ENCODE measurements at regions not wholly inside any gene's neighbourhood (a gene's known extent, or its start where the extent isn't known, plus 50 kb on each side); places are given as distances from the start of the nearest gene placed in this dataset.
"Not testable (repeated sequence)": the region's sequence is repeated elsewhere in the genome, so short reads cannot be mapped to it uniquely, and the experiment has no call there.

GRCh38 chr2:13524492-13524891 is 807.8 kb downstream of the TRIB2 start:
- no peak for DNase-seq (ENCODE audit: low spot score in 2 of 2)
- WGBS: 88% methylated on average over 1 of the region's 1 CpG

GRCh38 chr2:13531735-13532410 is 815.1 kb downstream of the TRIB2 start:
- H3K4me3 ChIP-seq; H3K27me3 ChIP-seq; H3K36me3 ChIP-seq; H3K9me3 ChIP-seq; DNase-seq (ENCODE audit: low spot score in 2 of 2); H3K27ac ChIP-seq; H3K4me1 ChIP-seq: not testable (repeated sequence)
- WGBS: 75% methylated on average over 9 of the region's 9 CpGs

More at GRCh38 chr2:13524492-13524891, 807.8 kb downstream of the TRIB2 start:
- no peaks in the 10 kb centered on the region for H3K9me3 ChIP-seq
- no peak overlapping the region for H3K4me3 ChIP-seq
- H3K4me1 ChIP-seq: peaks cover 2% of the 10 kb centered on the region
- no peaks in the 10 kb centered on the region for H3K27me3 ChIP-seq
- TF ChIP-seq EP300 (IDR thresholded peaks at IDR 0.05): no peak
- no peak for TF ChIP-seq POLR2A (IDR thresholded peaks at IDR 0.05)
- TF ChIP-seq POLR2AphosphoS5 (IDR thresholded peaks at IDR 0.05): no peak
- TF ChIP-seq CTCF (IDR thresholded peaks at IDR 0.05): no peak
- no peak overlapping the region for H3K27ac ChIP-seq
- no peaks in the 10 kb centered on the region for H3K36me3 ChIP-seq

- H3K9me3 ChIP-seq; H3K27ac ChIP-seq; H3K27me3 ChIP-seq; H3K36me3 ChIP-seq; H3K4me1 ChIP-seq; DNase-seq (ENCODE audit: low spot score in 2 of 2); H3K4me3 ChIP-seq: not testable (repeated sequence)
- WGBS: 87% methylated on average over 22 of the region's 22 CpGs
Observed at GRCh38 chr2:13532781-13533523, 816.2 kb downstream of the TRIB2 start.

GRCh38 chr2:13533524-13533922 is 816.8 kb downstream of the TRIB2 start:
- DNase-seq (ENCODE audit: low spot score in 2 of 2): no peak
- 90% methylated on average over 2 of the region's 2 CpGs for WGBS

GRCh38 chr2:13536941-13537340 is 820.2 kb downstream of the TRIB2 start:
- Histone ChIP-seq H3K4me3 (no peak overlapping the region), H3K9me3 (no peaks in the 10 kb centered on the region), H3K27me3 (no peaks in the 10 kb centered on the region), H3K36me3 (no peaks in the 10 kb centered on the region), H3K4me1 (no peaks in the 10 kb centered on the region), H3K27ac (no peak overlapping the region)
- DNase-seq (ENCODE audit: low spot score in 2 of 2): no peak
- WGBS: 73% methylated on average over 6 of the region's 6 CpGs
- TF ChIP-seq CTCF (IDR thresholded peaks at IDR 0.05): no peak
- TF ChIP-seq POLR2AphosphoS5 (IDR thresholded peaks at IDR 0.05): no peak
- no peak for TF ChIP-seq EP300 (IDR thresholded peaks at IDR 0.05)
- TF ChIP-seq POLR2A (IDR thresholded peaks at IDR 0.05): no peak

More at GRCh38 chr2:13533524-13533922, 816.8 kb downstream of the TRIB2 start:
- no peak overlapping the region for H3K4me3 ChIP-seq
- no peak for TF ChIP-seq POLR2A (IDR thresholded peaks at IDR 0.05)
- TF ChIP-seq CTCF (IDR thresholded peaks at IDR 0.05): no peak
- TF ChIP-seq POLR2AphosphoS5 (IDR thresholded peaks at IDR 0.05): no peak
- TF ChIP-seq EP300 (IDR thresholded peaks at IDR 0.05): no peak
- H3K9me3 ChIP-seq: no peaks in the 10 kb centered on the region
- H3K27me3 ChIP-seq: no peaks in the 10 kb centered on the region
- H3K36me3 ChIP-seq: no peaks in the 10 kb centered on the region
- H3K27ac ChIP-seq: no peak overlapping the region
- H3K4me1 ChIP-seq: no peaks in the 10 kb centered on the region

- no peaks in the 10 kb centered on the region for H3K4me1 ChIP-seq
- TF ChIP-seq POLR2A (IDR thresholded peaks at IDR 0.05) (no peak), POLR2AphosphoS5 (IDR thresholded peaks at IDR 0.05) (no peak), CTCF (IDR thresholded peaks at IDR 0.05) (no peak), EP300 (IDR thresholded peaks at IDR 0.05) (no peak)
- H3K27ac ChIP-seq: no peak overlapping the region
- no peaks in the 10 kb centered on the region for H3K36me3 ChIP-seq
- no peak overlapping the region for H3K4me3 ChIP-seq
- DNase-seq (ENCODE audit: low spot score in 2 of 2): no peak
- WGBS: 36% methylated on average over 9 of the region's 9 CpGs
- H3K27me3 ChIP-seq: no peaks in the 10 kb centered on the region
- no peaks in the 10 kb centered on the region for H3K9me3 ChIP-seq
Observed at GRCh38 chr2:13537771-13538349, 821.1 kb downstream of the TRIB2 start.

Measured in suprapubic skin (tissue), 4 donors.